ENCODE measurements at regions not wholly inside any gene's neighbourhood (a gene's known extent, or its start where the extent isn't known, plus 50 kb on each side); places are given as distances from the start of the nearest gene placed in this dataset.

GRCh38 chr12:92424338-92424737 lies 278.5 kb upstream of the PLEKHG7 start:
- H3K36me3 ChIP-seq (replicated peaks in 1 of 2; ENCODE audit: control insufficient read depth in 1 of 2, insufficient read depth in 2 of 2, low read length in 1 of 2), result no peaks in the 10 kb centered on the region
- no peaks in the 10 kb centered on the region for H4K20me1 ChIP-seq (ENCODE audit: insufficient read depth)
- H3K9ac ChIP-seq, result no peak overlapping the region
- H3K9me2 ChIP-seq, result no peaks in the 10 kb centered on the region
- H3K9me3 ChIP-seq, result no peaks in the 10 kb centered on the region
- no peaks in the 10 kb centered on the region for H3K4me1 ChIP-seq (ENCODE audit: control insufficient read depth in 1 of 2, insufficient read depth in 2 of 2, low read depth in 1 of 2, low read length in 1 of 2)
- H3K79me2 ChIP-seq (ENCODE audit: insufficient read depth), result no peaks in the 10 kb centered on the region
- no peak for DNase-seq
- no peak overlapping the region for H3K4me3 ChIP-seq (ENCODE audit: low read depth in 2 of 2, low read length in 1 of 2)
- WGBS (ENCODE audit: low lambda C conversion rate), result 75% methylated on average over 4 of the region's 4 CpGs
- H2AFZ ChIP-seq (ENCODE audit: low read depth), result no peak overlapping the region; the same call in 1 of the 2 replicates
- ChIA-PET CTCF (interaction anchor here (3.1 kb wide), 1 partner anchor 16 kb away, joined by 11 read pairs; no protein-coding TSS in a partner anchor), POLR2A (no interaction called here)
- no peak overlapping the region for H3K27ac ChIP-seq (ENCODE audit: low read depth in 2 of 2, low read length in 1 of 2)
- no peaks in the 10 kb centered on the region for H3F3A ChIP-seq (replicated peaks; ENCODE audit: insufficient read depth)
- TF ChIP-seq, protein P1, sequence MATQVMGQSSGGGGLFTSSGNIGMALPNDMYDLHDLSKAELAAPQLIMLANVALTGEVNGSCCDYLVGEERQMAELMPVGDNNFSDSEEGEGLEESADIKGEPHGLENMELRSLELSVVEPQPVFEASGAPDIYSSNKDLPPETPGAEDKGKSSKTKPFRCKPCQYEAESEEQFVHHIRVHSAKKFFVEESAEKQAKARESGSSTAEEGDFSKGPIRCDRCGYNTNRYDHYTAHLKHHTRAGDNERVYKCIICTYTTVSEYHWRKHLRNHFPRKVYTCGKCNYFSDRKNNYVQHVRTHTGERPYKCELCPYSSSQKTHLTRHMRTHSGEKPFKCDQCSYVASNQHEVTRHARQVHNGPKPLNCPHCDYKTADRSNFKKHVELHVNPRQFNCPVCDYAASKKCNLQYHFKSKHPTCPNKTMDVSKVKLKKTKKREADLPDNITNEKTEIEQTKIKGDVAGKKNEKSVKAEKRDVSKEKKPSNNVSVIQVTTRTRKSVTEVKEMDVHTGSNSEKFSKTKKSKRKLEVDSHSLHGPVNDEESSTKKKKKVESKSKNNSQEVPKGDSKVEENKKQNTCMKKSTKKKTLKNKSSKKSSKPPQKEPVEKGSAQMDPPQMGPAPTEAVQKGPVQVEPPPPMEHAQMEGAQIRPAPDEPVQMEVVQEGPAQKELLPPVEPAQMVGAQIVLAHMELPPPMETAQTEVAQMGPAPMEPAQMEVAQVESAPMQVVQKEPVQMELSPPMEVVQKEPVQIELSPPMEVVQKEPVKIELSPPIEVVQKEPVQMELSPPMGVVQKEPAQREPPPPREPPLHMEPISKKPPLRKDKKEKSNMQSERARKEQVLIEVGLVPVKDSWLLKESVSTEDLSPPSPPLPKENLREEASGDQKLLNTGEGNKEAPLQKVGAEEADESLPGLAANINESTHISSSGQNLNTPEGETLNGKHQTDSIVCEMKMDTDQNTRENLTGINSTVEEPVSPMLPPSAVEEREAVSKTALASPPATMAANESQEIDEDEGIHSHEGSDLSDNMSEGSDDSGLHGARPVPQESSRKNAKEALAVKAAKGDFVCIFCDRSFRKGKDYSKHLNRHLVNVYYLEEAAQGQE (IDR thresholded peaks at IDR 0.05; ENCODE audit: low read depth, low read length), result no peak
- no peak for TF ChIP-seq RFX5 (IDR thresholded peaks at IDR 0.05; ENCODE audit: low read length)
- no peak for TF ChIP-seq FOXM1 (IDR thresholded peaks at IDR 0.05; ENCODE audit: low read depth)
- TF ChIP-seq GABPA (IDR thresholded peaks at IDR 0.05; ENCODE audit: low read depth), result no peak
- TF ChIP-seq, protein P2, sequence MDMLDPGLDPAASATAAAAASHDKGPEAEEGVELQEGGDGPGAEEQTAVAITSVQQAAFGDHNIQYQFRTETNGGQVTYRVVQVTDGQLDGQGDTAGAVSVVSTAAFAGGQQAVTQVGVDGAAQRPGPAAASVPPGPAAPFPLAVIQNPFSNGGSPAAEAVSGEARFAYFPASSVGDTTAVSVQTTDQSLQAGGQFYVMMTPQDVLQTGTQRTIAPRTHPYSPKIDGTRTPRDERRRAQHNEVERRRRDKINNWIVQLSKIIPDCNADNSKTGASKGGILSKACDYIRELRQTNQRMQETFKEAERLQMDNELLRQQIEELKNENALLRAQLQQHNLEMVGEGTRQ (IDR thresholded peaks at IDR 0.05; ENCODE audit: borderline replicate concordance, low read depth, low read length), result no peak
- TF ChIP-seq, protein P3, sequence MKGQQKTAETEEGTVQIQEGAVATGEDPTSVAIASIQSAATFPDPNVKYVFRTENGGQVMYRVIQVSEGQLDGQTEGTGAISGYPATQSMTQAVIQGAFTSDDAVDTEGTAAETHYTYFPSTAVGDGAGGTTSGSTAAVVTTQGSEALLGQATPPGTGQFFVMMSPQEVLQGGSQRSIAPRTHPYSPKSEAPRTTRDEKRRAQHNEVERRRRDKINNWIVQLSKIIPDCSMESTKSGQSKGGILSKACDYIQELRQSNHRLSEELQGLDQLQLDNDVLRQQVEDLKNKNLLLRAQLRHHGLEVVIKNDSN (IDR thresholded peaks at IDR 0.05; ENCODE audit: borderline replicate concordance, low read depth), result no peak
- no peak for TF ChIP-seq SIN3A (IDR thresholded peaks at IDR 0.05; ENCODE audit: borderline replicate concordance, low read depth, low read length)
- no peak for TF ChIP-seq FOSL2 (IDR thresholded peaks at IDR 0.05; ENCODE audit: borderline replicate concordance, low read depth)
- no peak for TF ChIP-seq ZBTB33 (IDR thresholded peaks at IDR 0.05; ENCODE audit: borderline replicate concordance, low read depth)
- TF ChIP-seq EP300 (IDR thresholded peaks at IDR 0.05; ENCODE audit: borderline replicate concordance in 1 of 2, low read depth in 1 of 2, low read length in 1 of 2), result no peak
- no peak for TF ChIP-seq RCOR1 (IDR thresholded peaks at IDR 0.05; ENCODE audit: low read length)
- TF ChIP-seq, protein P4, sequence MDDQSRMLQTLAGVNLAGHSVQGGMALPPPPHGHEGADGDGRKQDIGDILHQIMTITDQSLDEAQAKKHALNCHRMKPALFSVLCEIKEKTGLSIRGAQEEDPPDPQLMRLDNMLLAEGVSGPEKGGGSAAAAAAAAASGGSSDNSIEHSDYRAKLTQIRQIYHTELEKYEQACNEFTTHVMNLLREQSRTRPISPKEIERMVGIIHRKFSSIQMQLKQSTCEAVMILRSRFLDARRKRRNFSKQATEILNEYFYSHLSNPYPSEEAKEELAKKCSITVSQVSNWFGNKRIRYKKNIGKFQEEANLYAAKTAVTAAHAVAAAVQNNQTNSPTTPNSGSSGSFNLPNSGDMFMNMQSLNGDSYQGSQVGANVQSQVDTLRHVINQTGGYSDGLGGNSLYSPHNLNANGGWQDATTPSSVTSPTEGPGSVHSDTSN (IDR thresholded peaks at IDR 0.05), result no peak
- no peak for TF ChIP-seq TEAD4 (IDR thresholded peaks at IDR 0.05; ENCODE audit: borderline replicate concordance, insufficient read depth)
- TF ChIP-seq JUND (IDR thresholded peaks at IDR 0.05), result no peak
- no peak for TF ChIP-seq TCF12 (IDR thresholded peaks at IDR 0.05)
- H3K4me2 ChIP-seq, result no peak overlapping the region
- H3K27me3 ChIP-seq (ENCODE audit: insufficient read depth), result no peaks in the 10 kb centered on the region
